OCI-LY7 (cell line): ENCODE measurements at regions not wholly inside any gene's neighbourhood (a gene's known extent, or its start where the extent isn't known, plus 50 kb on each side); places are given as distances from the start of the nearest gene placed in this dataset.

Experiments used
- CTCF ChIP-seq: fragments of 200-600 bp; sonication (generic); conservative IDR thresholded peaks from 2 replicates; pipeline ENCODE4 v1.5.1; 2014; ENCODE audit warnings: mild to moderate bottlenecking, antibody characterized with exemption, low read length, moderate library complexity, mixed read lengths
- EZH2phosphoT487 ChIP-seq: fragments of 200-600 bp; sonication (generic); IDR thresholded peaks from 2 replicates; pipeline ENCODE4 v1.6.1; 2018; ENCODE audit warnings: low read depth, borderline replicate concordance, mild to moderate bottlenecking, mixed run types, antibody characterized with exemption, low read length, moderate library complexity, mixed read lengths

DNA sequence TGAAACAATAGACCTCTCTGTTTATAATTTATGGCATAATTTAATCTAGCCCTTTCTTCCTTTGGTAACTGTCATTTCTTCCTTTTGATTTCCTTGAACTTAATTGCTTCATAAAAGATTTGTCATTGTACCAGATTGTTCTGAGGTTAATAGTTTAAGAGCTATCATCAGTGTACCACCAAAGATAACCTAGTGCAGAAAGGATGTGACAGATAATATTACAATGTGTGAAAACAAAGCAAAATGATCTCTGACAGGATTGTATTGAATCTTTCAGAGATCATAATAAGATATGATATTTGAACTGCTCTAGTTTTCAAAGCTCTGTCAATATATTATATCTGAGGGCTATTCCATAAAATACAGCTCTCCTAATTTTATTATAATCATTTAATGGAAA is 132.1 kb upstream of the PTCHD4 start:
- TF ChIP-seq CTCF (no peak), EZH2phosphoT487 (no peak)
